Stomach (tissue), 8 donors: ENCODE measurements at regions not wholly inside any gene's neighbourhood (a gene's known extent, or its start where the extent isn't known, plus 50 kb on each side); places are given as distances from the start of the nearest gene placed in this dataset.

Source experiments
- DNase-seq, 2 donors: peaks; one replicate each; pipeline versions ENCODE4 v3.0.0 to v3.0.0-alpha.2; 2013 to 2019
- H3K27ac ChIP-seq, 5 donors: fragments of 200-600 bp in 4 of 5; sonication (generic) in 4 of 5; one replicate each; pipeline ENCODE4 v1.5.1; 2013 to 2019; ENCODE audit warnings: mild to moderate bottlenecking in 1 of 5, moderate library complexity in 1 of 5
- H3K27me3 ChIP-seq, 3 donors: fragments of 200-600 bp; sonication (generic); one replicate each; pipeline ENCODE4 v1.5.1; 2017 to 2019; ENCODE audit warnings: mixed run types in 1 of 3
- H3K36me3 ChIP-seq, 4 donors: fragments of 200-600 bp; sonication (generic); 1 replicate in 3 of 4; 2 replicates in 1 of 4; pipeline ENCODE4 v1.5.1; 2016 to 2019
- H3K4me1 ChIP-seq, 4 donors: fragments of 200-600 bp; sonication (generic); one replicate each; pipeline ENCODE4 v1.5.1; 2016 to 2019
- H3K4me3 ChIP-seq, 4 donors: fragments of 200-600 bp; sonication (generic) in 3 of 4; one replicate each; pipeline ENCODE4 v1.5.1; 2016 to 2019; ENCODE audit warnings: mild to moderate bottlenecking in 1 of 4
- H3K9me3 ChIP-seq, 4 donors: fragments of 200-600 bp; sonication (generic); one replicate each; pipeline ENCODE4 v1.5.1; 2016 to 2019
- EP300 ChIP-seq: sonication (generic); formaldehyde crosslinking; IDR thresholded peaks from one replicate; pipeline ENCODE4 v1.6.1; 2017; ENCODE audit warnings: antibody characterized with exemption
- POLR2A ChIP-seq, 4 donors: fragments of 450-650 bp; IDR thresholded peaks; one replicate each; pipeline ENCODE4 v1.6.1; 2016; ENCODE audit warnings: antibody characterized with exemption in 4 of 4, control low read depth in 2 of 4, mild to moderate bottlenecking in 1 of 4, moderate library complexity in 1 of 4
- POLR2AphosphoS5 ChIP-seq, 3 donors: sonication (generic); formaldehyde crosslinking; IDR thresholded peaks; one replicate each; pipeline ENCODE4 v1.6.1; 2016; ENCODE audit warnings: antibody characterized with exemption in 3 of 3
- WGBS, 5 donors: extraction: QIAGEN DNeasy Blood & Tissue Kit in 3 of 5; methylation state at CpG; one replicate each; pipeline versions ENCODE4 v1.1.5 to v1.1.7; 2013 to 2018; 5-methylcytosine and 5-hydroxymethylcytosine counted together
- intact Hi-C: fragments of 100-400 bp; cut with DNase I; formaldehyde crosslinking; loops from one replicate; pipeline ENCODE4 v1.15.1; 2023; ENCODE audit warnings: low total_unique reads
- TF ChIP-seq, protein P1 (sequence below), 7 experiments: fragments of 450-650 bp in 4 of 7; fragments of 200-600 bp in 3 of 7; sonication (generic) in 3 of 7; IDR thresholded peaks; one replicate each; pipeline ENCODE4 v1.5.1; 2016 to 2019; ENCODE audit warnings: antibody characterized with exemption in 7 of 7, control low read depth in 2 of 7, mild to moderate bottlenecking in 1 of 7
- donor health status: healthy with polysubstance abuse.
- donor health status: Bipolar disorder and iron deficiency.
- donor health status: healthy.

DNA sequence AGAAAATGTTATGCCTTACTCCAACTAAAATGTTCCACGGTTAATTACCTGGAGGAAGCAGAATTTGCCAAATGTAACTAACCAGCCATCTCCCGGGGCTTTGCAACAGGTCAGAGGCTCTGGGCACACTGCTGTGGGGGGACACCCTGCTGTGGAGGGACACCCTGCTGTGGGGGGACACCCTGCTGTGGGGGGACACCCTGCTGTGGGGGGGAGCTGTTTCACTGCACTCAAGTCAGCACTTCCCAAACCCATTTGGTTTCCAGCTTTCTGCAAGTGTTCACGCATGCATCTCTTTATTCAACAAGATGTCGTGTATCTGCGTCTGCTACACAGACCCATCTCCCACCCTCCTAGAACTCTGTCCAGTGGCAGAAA is 239.5 kb downstream of the C16orf95 start:
- WGBS, 5 donors, result 82 to 89% (median 86%) methylated on average over 5 of the region's 5 CpGs
- no peak for DNase-seq
- Histone ChIP-seq H3K27me3 (peaks cover 0 to 21% (median 0%) of the 10 kb centered on the region in 3 donors), H3K4me1 (no peaks in the 10 kb centered on the region), H3K27ac (no peak overlapping the region), H3K9me3 (peaks cover 8 to 30% (median 27%) of the 10 kb centered on the region in 4 donors), H3K36me3 (no peaks in the 10 kb centered on the region), H3K4me3 (no peak overlapping the region)
- TF ChIP-seq POLR2AphosphoS5 (IDR thresholded peaks at IDR 0.05) (no peak), EP300 (no peak), POLR2A (IDR thresholded peaks at IDR 0.05) (no peak)
- TF ChIP-seq, protein P1, sequence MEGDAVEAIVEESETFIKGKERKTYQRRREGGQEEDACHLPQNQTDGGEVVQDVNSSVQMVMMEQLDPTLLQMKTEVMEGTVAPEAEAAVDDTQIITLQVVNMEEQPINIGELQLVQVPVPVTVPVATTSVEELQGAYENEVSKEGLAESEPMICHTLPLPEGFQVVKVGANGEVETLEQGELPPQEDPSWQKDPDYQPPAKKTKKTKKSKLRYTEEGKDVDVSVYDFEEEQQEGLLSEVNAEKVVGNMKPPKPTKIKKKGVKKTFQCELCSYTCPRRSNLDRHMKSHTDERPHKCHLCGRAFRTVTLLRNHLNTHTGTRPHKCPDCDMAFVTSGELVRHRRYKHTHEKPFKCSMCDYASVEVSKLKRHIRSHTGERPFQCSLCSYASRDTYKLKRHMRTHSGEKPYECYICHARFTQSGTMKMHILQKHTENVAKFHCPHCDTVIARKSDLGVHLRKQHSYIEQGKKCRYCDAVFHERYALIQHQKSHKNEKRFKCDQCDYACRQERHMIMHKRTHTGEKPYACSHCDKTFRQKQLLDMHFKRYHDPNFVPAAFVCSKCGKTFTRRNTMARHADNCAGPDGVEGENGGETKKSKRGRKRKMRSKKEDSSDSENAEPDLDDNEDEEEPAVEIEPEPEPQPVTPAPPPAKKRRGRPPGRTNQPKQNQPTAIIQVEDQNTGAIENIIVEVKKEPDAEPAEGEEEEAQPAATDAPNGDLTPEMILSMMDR (IDR thresholded peaks at IDR 0.05), result no peak
- intact Hi-C loops, result no loop called here

DNA sequence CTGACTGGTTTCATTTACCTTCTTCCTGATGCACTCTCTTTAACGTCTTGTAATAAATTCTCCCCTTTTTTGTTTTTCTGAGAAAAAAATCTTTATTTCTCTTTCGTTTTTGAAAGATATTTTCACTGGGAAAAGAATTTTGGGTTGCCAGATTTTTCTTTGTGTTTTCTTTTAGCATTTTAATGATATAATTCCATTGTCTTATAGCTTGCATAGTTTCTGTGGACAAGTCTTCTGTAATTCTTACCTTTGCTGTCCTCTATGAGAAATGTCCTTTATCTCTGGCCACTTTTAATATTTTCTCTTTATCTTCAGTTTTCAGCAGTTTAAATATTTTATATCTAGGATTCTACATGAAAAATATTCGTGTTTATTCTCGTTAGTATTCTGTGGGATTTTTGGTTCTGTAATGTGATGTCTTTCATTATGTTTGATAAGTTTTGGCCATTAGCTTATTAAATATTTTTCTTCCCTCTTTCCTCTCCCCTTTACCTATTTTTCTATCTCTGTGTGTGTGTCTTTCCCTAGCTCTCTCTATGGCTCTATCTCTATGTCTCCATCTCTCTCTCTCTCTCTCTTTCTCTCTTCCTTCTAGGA is 236.5 kb downstream of the C16orf95 start:
- peaks cover 0 to 16% (median 0%) of the 10 kb centered on the region in 3 donors for H3K27me3 ChIP-seq
- DNase-seq, result no peak
- no peak overlapping the region for H3K4me3 ChIP-seq
- no peak overlapping the region for H3K27ac ChIP-seq
- H3K4me1 ChIP-seq, result no peaks in the 10 kb centered on the region
- TF ChIP-seq POLR2A (IDR thresholded peaks at IDR 0.05) (no peak), EP300 (no peak), POLR2AphosphoS5 (IDR thresholded peaks at IDR 0.05) (no peak)
- TF ChIP-seq, protein P1 (IDR thresholded peaks at IDR 0.05), result no peak
- H3K9me3 ChIP-seq, result peaks cover 8 to 38% (median 35%) of the 10 kb centered on the region in 4 donors
- no peaks in the 10 kb centered on the region for H3K36me3 ChIP-seq
- WGBS, 5 donors, result 74 to 82% (median 78%) methylated on average over 4 of the region's 4 CpGs
- intact Hi-C loops, result no loop called here

- intact Hi-C loops, result no loop called here
- H3K4me3 ChIP-seq, result no peak overlapping the region
- H3K36me3 ChIP-seq, result no peaks in the 10 kb centered on the region
- DNase-seq, result no peak
- H3K27me3 ChIP-seq, result peaks cover 0 to 4% (median 0%) of the 10 kb centered on the region in 3 donors
- WGBS, 5 donors, result 71 to 81% (median 79%) methylated on average over 5 of the region's 5 CpGs
- H3K9me3 ChIP-seq, result peaks cover 6 to 31% (median 26%) of the 10 kb centered on the region in 4 donors
- H3K4me1 ChIP-seq, result no peaks in the 10 kb centered on the region
- H3K27ac ChIP-seq, result no peak overlapping the region
- no peak for TF ChIP-seq POLR2AphosphoS5 (IDR thresholded peaks at IDR 0.05)
- no peak for TF ChIP-seq POLR2A (IDR thresholded peaks at IDR 0.05)
- TF ChIP-seq EP300, result no peak
- TF ChIP-seq, protein P1 (IDR thresholded peaks at IDR 0.05), result no peak
Measured at GRCh38 chr16:87085441-87085840, 231.8 kb downstream of the C16orf95 start.

GRCh38 chr16:87086156-87086555 is 231.0 kb downstream of the C16orf95 start:
- no peak overlapping the region for H3K27ac ChIP-seq
- intact Hi-C loops, result no loop called here
- TF ChIP-seq POLR2A (IDR thresholded peaks at IDR 0.05), result no peak
- TF ChIP-seq POLR2AphosphoS5 (IDR thresholded peaks at IDR 0.05), result no peak
- TF ChIP-seq, protein P1 (IDR thresholded peaks at IDR 0.05), result no peak
- no peak for TF ChIP-seq EP300
- peaks cover 0 to 4% (median 0%) of the 10 kb centered on the region in 3 donors for H3K27me3 ChIP-seq
- no peaks in the 10 kb centered on the region for H3K36me3 ChIP-seq
- no peak for DNase-seq
- peaks cover 2 to 24% (median 18%) of the 10 kb centered on the region in 4 donors for H3K9me3 ChIP-seq
- H3K4me3 ChIP-seq, result no peak overlapping the region
- WGBS, 5 donors, result 68 to 75% (median 73%) methylated on average over 4 of the region's 4 CpGs
- no peaks in the 10 kb centered on the region for H3K4me1 ChIP-seq
